ENCODE measurements at regions not wholly inside any gene's neighbourhood (a gene's known extent, or its start where the extent isn't known, plus 50 kb on each side); places are given as distances from the start of the nearest gene placed in this dataset.

GRCh38 chr2:125450092-125450491, 1205.9 kb upstream of the GYPC start:
- TF ChIP-seq CTCF (IDR thresholded peaks at IDR 0.05) (no peak), ZFX (IDR thresholded peaks at IDR 0.05; ENCODE audit: borderline replicate concordance) (no peak)

All from 22Rv1 (cell line).